Lung (tissue), 11 donors: ENCODE measurements at regions not wholly inside any gene's neighbourhood (a gene's known extent, or its start where the extent isn't known, plus 50 kb on each side); places are given as distances from the start of the nearest gene placed in this dataset.

Experiments used
- ATAC-seq: fragments of 200-7000 bp; cut with Tn5 transposase; one replicate; pipeline ENCODE4 v1.9.1; 2020; ENCODE audit warnings: moderate number of reproducible peaks; ENCODE audit not compliant: insufficient read depth, low FRiP score
- DNase-seq, 3 donors: peaks; one replicate each; pipeline ENCODE4 v3.0.0-alpha.2; 2013 to 2017
- H3K27ac ChIP-seq, 2 donors: one replicate each; pipeline ENCODE4 v1.5.1; 2013; ENCODE audit warnings: mild to moderate bottlenecking in 2 of 2, moderate library complexity in 2 of 2, control low read depth in 1 of 2, inconsistent platforms in 1 of 2, low read depth in 1 of 2, low read length in 1 of 2
- H3K27me3 ChIP-seq, 3 donors: one replicate each; pipeline ENCODE4 v1.5.1; 2013; ENCODE audit warnings: low read length in 2 of 3; ENCODE audit not compliant: control insufficient read depth in 3 of 3, insufficient read depth in 3 of 3
- H3K36me3 ChIP-seq, 4 donors: one replicate each; pipeline ENCODE4 v1.5.1; 2013; ENCODE audit warnings: low read length in 4 of 4, mild to moderate bottlenecking in 1 of 4, moderate library complexity in 1 of 4; ENCODE audit not compliant: control insufficient read depth in 4 of 4, insufficient read depth in 4 of 4
- H3K4me1 ChIP-seq, 5 donors: one replicate each; pipeline ENCODE4 v1.5.1; 2013; ENCODE audit warnings: low read length in 5 of 5, mild to moderate bottlenecking in 2 of 5, moderate library complexity in 1 of 5; ENCODE audit not compliant: control insufficient read depth in 5 of 5, insufficient read depth in 5 of 5
- H3K4me3 ChIP-seq: one replicate; pipeline ENCODE4 v1.5.1; 2013; ENCODE audit warnings: mild to moderate bottlenecking, control low read depth, moderate library complexity
- H3K9ac ChIP-seq, 2 donors: one replicate each; pipeline ENCODE4 v1.5.1; 2013; ENCODE audit warnings: low read length in 2 of 2, control low read depth in 1 of 2; ENCODE audit not compliant: insufficient read depth in 1 of 2
- H3K9me3 ChIP-seq, 4 donors: one replicate each; pipeline ENCODE4 v1.5.1; 2013; ENCODE audit warnings: low read length in 3 of 4, mild to moderate bottlenecking in 1 of 4, moderate library complexity in 1 of 4; ENCODE audit not compliant: control insufficient read depth in 4 of 4, insufficient read depth in 3 of 4
- WGBS, 2 donors: extraction: QIAGEN DNeasy Blood & Tissue Kit; methylation state at CpG; one replicate each; pipeline ENCODE4 v1.1.7; 2013; 5-methylcytosine and 5-hydroxymethylcytosine counted together
- TF ChIP-seq, protein P1 (sequence below): IDR thresholded peaks from 2 replicates; pipeline ENCODE4 v1.5.1; 2012; ENCODE audit warnings: mild to moderate bottlenecking; ENCODE audit errors: control extremely low read depth, extremely low read depth
- donor health status: control.
- donor health status: control.
- donor health status: Bipolar disorder and iron deficiency.
- donor health status: healthy.
- donor health status: DM: yes; HTN: yes; CAD: no.

DNA sequence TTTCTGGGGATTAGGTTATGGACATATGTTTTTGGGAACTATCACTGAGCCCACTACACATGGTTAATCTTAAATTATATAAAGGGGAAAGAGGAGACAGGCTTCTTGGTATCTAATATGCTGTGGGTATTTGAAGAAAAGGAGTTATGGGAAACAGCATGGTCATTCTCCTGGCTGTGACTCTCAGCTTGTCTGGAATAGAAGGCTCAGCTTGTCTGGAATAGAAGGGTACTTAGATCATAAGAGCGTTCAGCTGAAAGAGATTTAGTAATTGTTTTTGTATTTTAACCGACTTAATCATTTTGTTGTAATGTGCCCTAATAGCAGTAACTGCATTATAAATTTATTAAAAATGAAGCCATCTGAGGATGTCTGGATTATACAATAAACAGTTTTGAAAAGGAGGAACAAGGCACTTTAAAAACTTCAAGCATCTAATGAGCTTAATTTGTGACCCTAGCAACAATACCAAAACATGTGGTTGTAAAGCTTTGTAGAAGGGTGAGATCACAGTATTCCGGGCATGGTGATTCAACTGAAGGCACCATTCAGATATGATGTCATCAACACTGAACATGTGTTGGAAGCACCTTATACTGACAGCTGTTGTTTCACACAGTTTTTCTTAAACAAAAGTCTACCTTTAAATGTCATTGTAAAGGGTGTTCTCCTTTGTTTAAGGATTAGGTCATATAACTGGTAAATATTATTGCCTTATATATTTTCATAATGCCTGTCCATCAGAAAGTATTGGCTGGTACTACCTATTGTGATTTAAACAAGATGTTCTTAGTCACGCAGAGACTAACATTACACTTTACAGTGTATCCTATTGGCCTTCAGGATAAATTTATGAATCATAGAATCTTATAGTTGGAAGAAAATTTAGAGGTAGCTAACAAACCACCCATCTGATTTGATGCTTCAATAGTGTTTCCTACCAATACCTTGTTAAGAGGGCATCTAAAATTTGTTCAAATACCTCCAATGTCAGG is 2174.1 kb upstream of the WWC1 start:
- Histone ChIP-seq H3K9me3 (no peaks in the 10 kb centered on the region), H3K4me1 (no peaks in the 10 kb centered on the region), H3K27ac (no peak overlapping the region), H3K9ac (no peak overlapping the region), H3K36me3 (no peaks in the 10 kb centered on the region), H3K27me3 (no peaks in the 10 kb centered on the region), H3K4me3 (no peak overlapping the region)
- WGBS, 2 donors: 89 to 92% methylated on average over 4 of the region's 4 CpGs
- DNase-seq (no peak), ATAC-seq (no peak)
- TF ChIP-seq, protein P1, sequence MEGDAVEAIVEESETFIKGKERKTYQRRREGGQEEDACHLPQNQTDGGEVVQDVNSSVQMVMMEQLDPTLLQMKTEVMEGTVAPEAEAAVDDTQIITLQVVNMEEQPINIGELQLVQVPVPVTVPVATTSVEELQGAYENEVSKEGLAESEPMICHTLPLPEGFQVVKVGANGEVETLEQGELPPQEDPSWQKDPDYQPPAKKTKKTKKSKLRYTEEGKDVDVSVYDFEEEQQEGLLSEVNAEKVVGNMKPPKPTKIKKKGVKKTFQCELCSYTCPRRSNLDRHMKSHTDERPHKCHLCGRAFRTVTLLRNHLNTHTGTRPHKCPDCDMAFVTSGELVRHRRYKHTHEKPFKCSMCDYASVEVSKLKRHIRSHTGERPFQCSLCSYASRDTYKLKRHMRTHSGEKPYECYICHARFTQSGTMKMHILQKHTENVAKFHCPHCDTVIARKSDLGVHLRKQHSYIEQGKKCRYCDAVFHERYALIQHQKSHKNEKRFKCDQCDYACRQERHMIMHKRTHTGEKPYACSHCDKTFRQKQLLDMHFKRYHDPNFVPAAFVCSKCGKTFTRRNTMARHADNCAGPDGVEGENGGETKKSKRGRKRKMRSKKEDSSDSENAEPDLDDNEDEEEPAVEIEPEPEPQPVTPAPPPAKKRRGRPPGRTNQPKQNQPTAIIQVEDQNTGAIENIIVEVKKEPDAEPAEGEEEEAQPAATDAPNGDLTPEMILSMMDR: no peak

GRCh38 chr5:166119506-166119905 is 2171.9 kb upstream of the WWC1 start:
- ATAC-seq (no peak), DNase-seq (no peak)
- TF ChIP-seq, protein P1: no peak
- Histone ChIP-seq H3K4me3 (no peak overlapping the region), H3K4me1 (no peaks in the 10 kb centered on the region), H3K36me3 (no peaks in the 10 kb centered on the region), H3K9ac (no peak overlapping the region), H3K27me3 (no peaks in the 10 kb centered on the region), H3K27ac (no peak overlapping the region), H3K9me3 (no peaks in the 10 kb centered on the region)
- WGBS, 2 donors: 79 to 84% methylated on average over 2 of the region's 2 CpGs

GRCh38 chr5:166123717-166124116 is 2167.7 kb upstream of the WWC1 start:
- H3K9ac ChIP-seq: no peak overlapping the region
- H3K9me3 ChIP-seq: peaks cover 0 to 7% (median 0%) of the 10 kb centered on the region in 4 donors
- H3K36me3 ChIP-seq: no peaks in the 10 kb centered on the region
- ATAC-seq (no peak), DNase-seq (peak in 2 of 3 donors; percentile 1 to 3)
- H3K4me3 ChIP-seq: no peak overlapping the region
- no peak overlapping the region for H3K27ac ChIP-seq
- WGBS, 2 donors: 75 to 87% methylated on average over 4 of the region's 4 CpGs
- no peaks in the 10 kb centered on the region for H3K27me3 ChIP-seq
- TF ChIP-seq, protein P1: no peak
- no peaks in the 10 kb centered on the region for H3K4me1 ChIP-seq
